HepG2 (cell line): ENCODE measurements at regions not wholly inside any gene's neighbourhood (a gene's known extent, or its start where the extent isn't known, plus 50 kb on each side); places are given as distances from the start of the nearest gene placed in this dataset.

Source experiments
- AHR ChIP-seq: IDR thresholded peaks from 2 replicates; pipeline ENCODE4 v1.6.1; 2018; ENCODE audit warnings: missing genetic modification reagents, missing compliant biosample characterization
- CREB1 ChIP-seq, 2 experiments: fragments of 450-650 bp in 1 of 2; IDR thresholded peaks; 2 replicates each; pipeline ENCODE4 v1.6.1; 2016 to 2017; ENCODE audit warnings: control low read depth in 1 of 2, mild to moderate bottlenecking in 1 of 2, missing compliant biosample characterization in 1 of 2, missing genetic modification characterization in 1 of 2
- ERF ChIP-seq: IDR thresholded peaks from 2 replicates; pipeline ENCODE4 v1.6.1; 2018; ENCODE audit warnings: missing biosample characterization, missing genetic modification reagents
- HMG20B ChIP-seq: conservative IDR thresholded peaks from 2 replicates; pipeline ENCODE4 v1.6.1; 2016; ENCODE audit warnings: missing genetic modification reagents, missing compliant biosample characterization
- HOXA9 ChIP-seq: sonication (generic); formaldehyde crosslinking; IDR thresholded peaks from 2 replicates; pipeline ENCODE4 v1.8.1; 2022; ENCODE audit warnings: missing genetic modification reagents, mild to moderate bottlenecking, moderate library complexity, borderline replicate concordance
- JUN ChIP-seq: sonication (generic); formaldehyde crosslinking; IDR thresholded peaks from 2 replicates; pipeline ENCODE4 v1.4.0; 2020; ENCODE audit warnings: mild to moderate bottlenecking, missing genetic modification reagents
- KLF6 ChIP-seq: IDR thresholded peaks from 2 replicates; pipeline ENCODE4 v1.8.0; 2016; ENCODE audit warnings: missing biosample characterization, missing genetic modification reagents
- SNAPC5 ChIP-seq: sonication (generic); formaldehyde crosslinking; IDR thresholded peaks from 2 replicates; pipeline ENCODE4 v1.8.1; 2023; ENCODE audit warnings: mild to moderate bottlenecking, missing genetic modification reagents, borderline replicate concordance
- SYNCRIP ChIP-seq: fragments of 200-400 bp; formaldehyde crosslinking; IDR thresholded peaks from 2 replicates; pipeline ENCODE4 v1.6.1; 2018; ENCODE audit warnings: mild to moderate bottlenecking, low read depth, low read length; ENCODE audit not compliant: insufficient read depth
- ZBTB39 ChIP-seq: sonication (generic); formaldehyde crosslinking; IDR thresholded peaks from 2 replicates; pipeline ENCODE4 v1.5.0; 2020; ENCODE audit warnings: missing genetic modification reagents
- ZNF3 ChIP-seq: IDR thresholded peaks from 2 replicates; pipeline ENCODE4 v1.7.0; 2017; ENCODE audit warnings: inconsistent platforms
- ZNF598 ChIP-seq: sonication (generic); formaldehyde crosslinking; IDR thresholded peaks from 2 replicates; pipeline ENCODE4 v1.5.1; 2020; ENCODE audit warnings: mild to moderate bottlenecking, missing genetic modification reagents, borderline replicate concordance
- ZNF776 ChIP-seq: sonication (generic); formaldehyde crosslinking; IDR thresholded peaks from 2 replicates; pipeline ENCODE4 v1.4.0; 2020; ENCODE audit warnings: mild to moderate bottlenecking, missing genetic modification reagents
- ZNF878 ChIP-seq: sonication (generic); formaldehyde crosslinking; IDR thresholded peaks from 2 replicates; pipeline ENCODE4 v1.8.1; 2023; ENCODE audit warnings: mild to moderate bottlenecking, missing genetic modification reagents, moderate library complexity
- TF ChIP-seq, protein P1 (sequence below): sonication (generic); formaldehyde crosslinking; IDR thresholded peaks from 2 replicates; pipeline ENCODE4 v1.5.0; 2020; ENCODE audit warnings: missing genetic modification reagents, mild to moderate bottlenecking, borderline replicate concordance
- TF ChIP-seq, protein P2 (sequence below): sonication (generic); formaldehyde crosslinking; IDR thresholded peaks from 2 replicates; pipeline ENCODE4 v1.8.0; 2023; ENCODE audit warnings: mild to moderate bottlenecking, missing genetic modification reagents
- TF ChIP-seq, protein P3 (sequence below): sonication (generic); formaldehyde crosslinking; IDR thresholded peaks from 2 replicates; pipeline ENCODE4 v1.4.0; 2020; ENCODE audit warnings: missing genetic modification reagents
- TF ChIP-seq, protein P4 (sequence below): sonication (generic); formaldehyde crosslinking; IDR thresholded peaks from 2 replicates; pipeline ENCODE4 v1.4.0; 2020; ENCODE audit warnings: missing genetic modification reagents

DNA sequence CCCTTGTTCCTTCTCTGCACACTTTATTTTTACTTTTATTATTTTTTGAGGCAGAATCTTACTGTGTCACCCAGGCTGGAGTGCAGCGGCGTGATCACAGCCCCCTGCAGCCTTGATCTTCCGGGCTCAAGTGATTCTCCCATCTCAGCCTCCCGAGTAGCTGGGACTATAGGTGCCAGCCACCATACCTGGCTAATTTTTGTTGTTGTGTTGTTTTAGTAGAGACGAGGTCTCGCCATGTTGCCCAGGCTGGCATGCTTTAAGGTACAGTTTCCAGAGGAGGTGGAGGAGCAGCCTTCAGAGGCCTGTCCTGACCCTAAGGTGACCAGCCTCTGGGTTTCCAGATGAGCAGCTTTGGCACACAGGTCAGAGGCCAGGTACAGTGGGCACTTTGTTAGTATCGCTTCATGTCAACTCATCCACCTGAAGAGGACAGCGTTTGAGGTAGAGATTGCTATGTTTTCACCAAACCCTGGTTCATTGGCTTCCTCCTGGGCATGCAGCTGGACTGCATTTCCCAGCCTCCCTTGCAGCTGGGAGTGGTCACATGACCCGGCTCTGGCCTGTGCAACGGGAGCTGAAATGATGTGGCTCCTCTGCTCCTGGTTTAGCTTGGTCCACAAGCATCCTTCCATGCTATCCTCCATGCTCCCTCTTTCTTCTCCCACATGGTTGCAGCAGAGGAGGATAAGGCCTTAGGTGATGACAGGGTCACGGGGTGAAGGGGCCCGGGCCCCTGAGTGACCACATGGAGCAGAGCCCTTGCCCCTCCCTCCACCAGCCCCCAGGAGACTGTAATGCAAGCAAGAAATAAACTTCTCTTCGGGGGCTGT lies 139.3 kb upstream of the IER5L start (continued):
- no peak for TF ChIP-seq ZBTB39 (CRISPR knock-in tag)
- TF ChIP-seq AHR (CRISPR knock-in tag) = no peak; the same call in 1 of the 2 replicates
- TF ChIP-seq JUN (CRISPR knock-in tag) = no peak
- no peak for TF ChIP-seq HMG20B (CRISPR knock-in tag)
- TF ChIP-seq, protein P1, sequence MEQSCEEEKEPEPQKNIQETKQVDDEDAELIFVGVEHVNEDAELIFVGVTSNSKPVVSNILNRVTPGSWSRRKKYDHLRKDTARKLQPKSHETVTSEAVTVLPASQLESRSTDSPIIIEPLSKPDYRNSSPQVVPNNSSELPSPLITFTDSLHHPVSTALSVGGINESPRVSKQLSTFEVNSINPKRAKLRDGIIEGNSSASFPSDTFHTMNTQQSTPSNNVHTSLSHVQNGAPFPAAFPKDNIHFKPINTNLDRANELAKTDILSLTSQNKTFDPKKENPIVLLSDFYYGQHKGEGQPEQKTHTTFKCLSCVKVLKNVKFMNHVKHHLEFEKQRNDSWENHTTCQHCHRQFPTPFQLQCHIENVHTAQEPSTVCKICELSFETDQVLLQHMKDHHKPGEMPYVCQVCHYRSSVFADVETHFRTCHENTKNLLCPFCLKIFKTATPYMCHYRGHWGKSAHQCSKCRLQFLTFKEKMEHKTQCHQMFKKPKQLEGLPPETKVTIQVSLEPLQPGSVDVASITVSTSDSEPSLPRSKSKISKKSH (CRISPR knock-in tag) = no peak
- TF ChIP-seq SYNCRIP = no peak
- no peak for TF ChIP-seq ZNF878 (CRISPR knock-in tag)
- no peak for TF ChIP-seq CREB1 (IDR thresholded peaks at IDR 0.05)
- TF ChIP-seq CREB1 (CRISPR knock-in tag; IDR thresholded peaks at IDR 0.05) = no peak
- no peak; the same call in 1 of the 2 replicates for TF ChIP-seq KLF6
- TF ChIP-seq, protein P2, sequence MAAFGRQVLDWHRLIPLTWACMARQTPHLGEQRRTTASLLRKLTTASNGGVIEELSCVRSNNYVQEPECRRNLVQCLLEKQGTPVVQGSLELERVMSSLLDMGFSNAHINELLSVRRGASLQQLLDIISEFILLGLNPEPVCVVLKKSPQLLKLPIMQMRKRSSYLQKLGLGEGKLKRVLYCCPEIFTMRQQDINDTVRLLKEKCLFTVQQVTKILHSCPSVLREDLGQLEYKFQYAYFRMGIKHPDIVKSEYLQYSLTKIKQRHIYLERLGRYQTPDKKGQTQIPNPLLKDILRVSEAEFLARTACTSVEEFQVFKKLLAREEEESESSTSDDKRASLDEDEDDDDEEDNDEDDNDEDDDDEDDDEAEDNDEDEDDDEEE (CRISPR knock-in tag) = no peak
- no peak for TF ChIP-seq SNAPC5 (CRISPR knock-in tag)
- no peak for TF ChIP-seq ZNF776
- 0 out of 2 replicates have a peak, but pooled peaks have one; percentile 11 for TF ChIP-seq ERF (CRISPR knock-in tag)
- no peak for TF ChIP-seq HOXA9 (CRISPR knock-in tag)
- no peak for TF ChIP-seq ZNF3 (CRISPR knock-in tag)
- TF ChIP-seq, protein P3, sequence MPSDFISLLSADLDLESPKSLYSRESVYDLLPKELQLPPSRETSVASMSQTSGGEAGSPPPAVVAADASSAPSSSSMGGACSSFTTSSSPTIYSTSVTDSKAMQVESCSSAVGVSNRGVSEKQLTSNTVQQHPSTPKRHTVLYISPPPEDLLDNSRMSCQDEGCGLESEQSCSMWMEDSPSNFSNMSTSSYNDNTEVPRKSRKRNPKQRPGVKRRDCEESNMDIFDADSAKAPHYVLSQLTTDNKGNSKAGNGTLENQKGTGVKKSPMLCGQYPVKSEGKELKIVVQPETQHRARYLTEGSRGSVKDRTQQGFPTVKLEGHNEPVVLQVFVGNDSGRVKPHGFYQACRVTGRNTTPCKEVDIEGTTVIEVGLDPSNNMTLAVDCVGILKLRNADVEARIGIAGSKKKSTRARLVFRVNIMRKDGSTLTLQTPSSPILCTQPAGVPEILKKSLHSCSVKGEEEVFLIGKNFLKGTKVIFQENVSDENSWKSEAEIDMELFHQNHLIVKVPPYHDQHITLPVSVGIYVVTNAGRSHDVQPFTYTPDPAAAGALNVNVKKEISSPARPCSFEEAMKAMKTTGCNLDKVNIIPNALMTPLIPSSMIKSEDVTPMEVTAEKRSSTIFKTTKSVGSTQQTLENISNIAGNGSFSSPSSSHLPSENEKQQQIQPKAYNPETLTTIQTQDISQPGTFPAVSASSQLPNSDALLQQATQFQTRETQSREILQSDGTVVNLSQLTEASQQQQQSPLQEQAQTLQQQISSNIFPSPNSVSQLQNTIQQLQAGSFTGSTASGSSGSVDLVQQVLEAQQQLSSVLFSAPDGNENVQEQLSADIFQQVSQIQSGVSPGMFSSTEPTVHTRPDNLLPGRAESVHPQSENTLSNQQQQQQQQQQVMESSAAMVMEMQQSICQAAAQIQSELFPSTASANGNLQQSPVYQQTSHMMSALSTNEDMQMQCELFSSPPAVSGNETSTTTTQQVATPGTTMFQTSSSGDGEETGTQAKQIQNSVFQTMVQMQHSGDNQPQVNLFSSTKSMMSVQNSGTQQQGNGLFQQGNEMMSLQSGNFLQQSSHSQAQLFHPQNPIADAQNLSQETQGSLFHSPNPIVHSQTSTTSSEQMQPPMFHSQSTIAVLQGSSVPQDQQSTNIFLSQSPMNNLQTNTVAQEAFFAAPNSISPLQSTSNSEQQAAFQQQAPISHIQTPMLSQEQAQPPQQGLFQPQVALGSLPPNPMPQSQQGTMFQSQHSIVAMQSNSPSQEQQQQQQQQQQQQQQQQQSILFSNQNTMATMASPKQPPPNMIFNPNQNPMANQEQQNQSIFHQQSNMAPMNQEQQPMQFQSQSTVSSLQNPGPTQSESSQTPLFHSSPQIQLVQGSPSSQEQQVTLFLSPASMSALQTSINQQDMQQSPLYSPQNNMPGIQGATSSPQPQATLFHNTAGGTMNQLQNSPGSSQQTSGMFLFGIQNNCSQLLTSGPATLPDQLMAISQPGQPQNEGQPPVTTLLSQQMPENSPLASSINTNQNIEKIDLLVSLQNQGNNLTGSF (CRISPR knock-in tag) = no peak
- TF ChIP-seq, protein P4, sequence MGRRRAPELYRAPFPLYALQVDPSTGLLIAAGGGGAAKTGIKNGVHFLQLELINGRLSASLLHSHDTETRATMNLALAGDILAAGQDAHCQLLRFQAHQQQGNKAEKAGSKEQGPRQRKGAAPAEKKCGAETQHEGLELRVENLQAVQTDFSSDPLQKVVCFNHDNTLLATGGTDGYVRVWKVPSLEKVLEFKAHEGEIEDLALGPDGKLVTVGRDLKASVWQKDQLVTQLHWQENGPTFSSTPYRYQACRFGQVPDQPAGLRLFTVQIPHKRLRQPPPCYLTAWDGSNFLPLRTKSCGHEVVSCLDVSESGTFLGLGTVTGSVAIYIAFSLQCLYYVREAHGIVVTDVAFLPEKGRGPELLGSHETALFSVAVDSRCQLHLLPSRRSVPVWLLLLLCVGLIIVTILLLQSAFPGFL (CRISPR knock-in tag) = no peak
- 0 out of 2 replicates have a peak, but pooled peaks have one; percentile 41 for TF ChIP-seq ZNF598 (CRISPR knock-in tag)
